ENCODE measurements at regions not wholly inside any gene's neighbourhood (a gene's known extent, or its start where the extent isn't known, plus 50 kb on each side); places are given as distances from the start of the nearest gene placed in this dataset.

DNA sequence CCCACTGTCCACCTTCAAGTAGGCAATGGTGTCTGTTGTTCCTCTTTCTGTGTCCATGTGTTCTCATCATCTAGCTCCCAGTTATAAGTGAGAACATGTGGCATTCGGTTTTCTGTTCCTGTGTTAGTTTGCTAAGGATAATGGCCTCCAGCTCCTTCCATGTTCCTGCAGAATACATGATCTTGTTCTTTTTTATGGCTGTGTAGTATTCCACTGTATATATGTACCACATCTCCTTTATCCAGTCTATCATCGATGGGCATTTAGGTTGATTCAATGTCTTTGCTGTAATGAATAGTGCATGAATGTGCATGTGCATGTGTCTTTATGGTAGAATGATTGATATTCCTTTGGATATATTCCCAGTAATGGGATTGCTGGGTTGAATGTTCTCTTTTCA lies 123.3 kb upstream of the LHX5 start:
- H3K27ac ChIP-seq (ENCODE audit: insufficient read length, low read depth, low read length) = no peak overlapping the region
- no peak overlapping the region for H2AK5ac ChIP-seq (ENCODE audit: insufficient read length, low read length)
- TF ChIP-seq, protein P1, sequence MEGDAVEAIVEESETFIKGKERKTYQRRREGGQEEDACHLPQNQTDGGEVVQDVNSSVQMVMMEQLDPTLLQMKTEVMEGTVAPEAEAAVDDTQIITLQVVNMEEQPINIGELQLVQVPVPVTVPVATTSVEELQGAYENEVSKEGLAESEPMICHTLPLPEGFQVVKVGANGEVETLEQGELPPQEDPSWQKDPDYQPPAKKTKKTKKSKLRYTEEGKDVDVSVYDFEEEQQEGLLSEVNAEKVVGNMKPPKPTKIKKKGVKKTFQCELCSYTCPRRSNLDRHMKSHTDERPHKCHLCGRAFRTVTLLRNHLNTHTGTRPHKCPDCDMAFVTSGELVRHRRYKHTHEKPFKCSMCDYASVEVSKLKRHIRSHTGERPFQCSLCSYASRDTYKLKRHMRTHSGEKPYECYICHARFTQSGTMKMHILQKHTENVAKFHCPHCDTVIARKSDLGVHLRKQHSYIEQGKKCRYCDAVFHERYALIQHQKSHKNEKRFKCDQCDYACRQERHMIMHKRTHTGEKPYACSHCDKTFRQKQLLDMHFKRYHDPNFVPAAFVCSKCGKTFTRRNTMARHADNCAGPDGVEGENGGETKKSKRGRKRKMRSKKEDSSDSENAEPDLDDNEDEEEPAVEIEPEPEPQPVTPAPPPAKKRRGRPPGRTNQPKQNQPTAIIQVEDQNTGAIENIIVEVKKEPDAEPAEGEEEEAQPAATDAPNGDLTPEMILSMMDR (conservative IDR thresholded peaks at IDR 0.05) = no peak
- H3K27ac Mint-ChIP-seq = no peak overlapping the region
- no peak overlapping the region for H3K9ac ChIP-seq (ENCODE audit: extremely low read depth, insufficient read length, low read length)
- no peak overlapping the region for H3K14ac ChIP-seq (ENCODE audit: insufficient read depth, low read length)
- DNase-seq = no peak
- no peak overlapping the region for H3K4me2 ChIP-seq (ENCODE audit: insufficient read depth, insufficient read length, low read length)
- no peaks in the 10 kb centered on the region for H3K9me3 ChIP-seq (ENCODE audit: control insufficient read depth, low read depth, low read length)
- peaks cover 30 to 31% of the 10 kb centered on the region in 2 experiments for H3K4me1 Mint-ChIP-seq
- H3K4ac ChIP-seq (ENCODE audit: low read depth, low read length) = no peak overlapping the region
- H2BK15ac ChIP-seq (ENCODE audit: low read depth, low read length) = no peak overlapping the region
- H3K4me1 ChIP-seq (ENCODE audit: insufficient read depth, low read length) = no peaks in the 10 kb centered on the region
- no peak overlapping the region for H2AFZ ChIP-seq (ENCODE audit: low read length)
- peaks cover 37% of the 10 kb centered on the region for H3K27me3 Mint-ChIP-seq (ENCODE audit: low read depth)
- no peaks in the 10 kb centered on the region for H4K20me1 ChIP-seq (ENCODE audit: control insufficient read depth, insufficient read depth, insufficient read length)
- no peak overlapping the region for H2BK120ac ChIP-seq (ENCODE audit: low read depth, low read length, poor library complexity, severe bottlenecking)
- H3K56ac ChIP-seq (ENCODE audit: insufficient read length, low read depth, low read length) = no peak overlapping the region
- H4K5ac ChIP-seq (ENCODE audit: insufficient read length, low read depth, low read length) = no peak overlapping the region
- H4K8ac ChIP-seq (replicated peaks; ENCODE audit: insufficient read length, low read depth, low read length) = no peak overlapping the region
- no peak overlapping the region for H3T11ph ChIP-seq (ENCODE audit: low read length)
- no peak overlapping the region for H3K4me3 Mint-ChIP-seq
- no peak overlapping the region for H2BK20ac ChIP-seq (ENCODE audit: low read depth, low read length, poor library complexity, severe bottlenecking)
- no peaks in the 10 kb centered on the region for H3K79me1 ChIP-seq (ENCODE audit: insufficient read depth, low read depth, low read length, poor library complexity, severe bottlenecking)
- no peak overlapping the region for H3K18ac ChIP-seq (ENCODE audit: insufficient read length, low read depth, low read length)
- no CpG with 5 or more reads among the region's 2 CpGs for WGBS (ENCODE audit: extremely low coverage, insufficient read length, low lambda C conversion rate)
- no peak overlapping the region for H2BK12ac ChIP-seq (ENCODE audit: insufficient read length, low read depth, low read length)
- H2BK5ac ChIP-seq (ENCODE audit: insufficient read length, low read length) = no peak overlapping the region
- no peak overlapping the region for H4K91ac ChIP-seq (ENCODE audit: insufficient read length, low read depth, low read length)
- H3K9me3 Mint-ChIP-seq = peaks cover 0 to 9% of the 10 kb centered on the region in 2 experiments; a peak in 3 of 5 replicates
- H3K23me2 ChIP-seq (ENCODE audit: insufficient read length, low read depth, low read length, poor library complexity, severe bottlenecking) = no peaks in the 10 kb centered on the region
- H3K79me2 ChIP-seq (ENCODE audit: insufficient read depth, low read length) = no peaks in the 10 kb centered on the region
- H3K23ac ChIP-seq (ENCODE audit: insufficient read length, low read depth, low read length) = no peak overlapping the region
- no peaks in the 10 kb centered on the region; the same call in 1 of the 2 replicates for H3K27me3 ChIP-seq (ENCODE audit: insufficient read depth, low read length)
- peaks cover 0 to 8% (median 0%) of the 10 kb centered on the region in 3 experiments; a peak in 2 of 7 replicates for H3K36me3 Mint-ChIP-seq (ENCODE audit: insufficient read depth in 1 of 3, low read depth in 3 of 3)

Data from H9 (cell line).